ENCODE measurements at regions not wholly inside any gene's neighbourhood (a gene's known extent, or its start where the extent isn't known, plus 50 kb on each side); places are given as distances from the start of the nearest gene placed in this dataset.
"Not testable (repeated sequence)": the region's sequence is repeated elsewhere in the genome, so short reads cannot be mapped to it uniquely, and the experiment has no call there.

DNA sequence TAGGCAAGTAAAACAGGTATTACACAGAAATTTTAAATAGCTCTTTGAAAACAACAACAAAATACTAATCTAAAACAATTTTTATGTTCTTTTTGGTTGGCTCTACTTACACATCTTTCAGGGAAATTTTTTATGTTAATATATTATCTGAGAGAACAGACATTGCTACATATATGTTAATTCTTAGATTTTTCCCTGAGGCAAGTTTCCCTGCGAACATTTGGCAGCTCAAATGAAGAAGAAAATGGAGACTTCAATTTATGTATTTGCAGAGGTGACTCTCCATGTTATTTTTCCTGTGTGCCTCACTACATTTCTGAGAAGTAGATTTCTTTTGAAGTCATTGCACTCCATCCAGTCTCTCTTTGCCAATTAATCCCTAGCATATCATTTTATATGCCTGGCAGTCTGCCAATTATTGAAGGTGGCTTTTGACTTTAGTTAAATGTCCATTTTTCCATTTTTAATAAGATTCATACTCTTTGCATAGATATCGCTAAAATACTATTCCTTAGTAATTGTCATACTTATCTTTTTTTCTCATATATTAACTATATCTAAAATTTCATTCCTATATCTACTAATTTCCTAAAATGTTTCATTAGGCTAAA is 908.2 kb upstream of the CDH10 start:
- TF ChIP-seq, protein P1, sequence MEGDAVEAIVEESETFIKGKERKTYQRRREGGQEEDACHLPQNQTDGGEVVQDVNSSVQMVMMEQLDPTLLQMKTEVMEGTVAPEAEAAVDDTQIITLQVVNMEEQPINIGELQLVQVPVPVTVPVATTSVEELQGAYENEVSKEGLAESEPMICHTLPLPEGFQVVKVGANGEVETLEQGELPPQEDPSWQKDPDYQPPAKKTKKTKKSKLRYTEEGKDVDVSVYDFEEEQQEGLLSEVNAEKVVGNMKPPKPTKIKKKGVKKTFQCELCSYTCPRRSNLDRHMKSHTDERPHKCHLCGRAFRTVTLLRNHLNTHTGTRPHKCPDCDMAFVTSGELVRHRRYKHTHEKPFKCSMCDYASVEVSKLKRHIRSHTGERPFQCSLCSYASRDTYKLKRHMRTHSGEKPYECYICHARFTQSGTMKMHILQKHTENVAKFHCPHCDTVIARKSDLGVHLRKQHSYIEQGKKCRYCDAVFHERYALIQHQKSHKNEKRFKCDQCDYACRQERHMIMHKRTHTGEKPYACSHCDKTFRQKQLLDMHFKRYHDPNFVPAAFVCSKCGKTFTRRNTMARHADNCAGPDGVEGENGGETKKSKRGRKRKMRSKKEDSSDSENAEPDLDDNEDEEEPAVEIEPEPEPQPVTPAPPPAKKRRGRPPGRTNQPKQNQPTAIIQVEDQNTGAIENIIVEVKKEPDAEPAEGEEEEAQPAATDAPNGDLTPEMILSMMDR (IDR thresholded peaks at IDR 0.05; ENCODE audit: borderline replicate concordance, insufficient read depth, low read depth, low read length): no peak
- no peak overlapping the region for H3K4me3 ChIP-seq (ENCODE audit: low read depth, low read length)

DNA sequence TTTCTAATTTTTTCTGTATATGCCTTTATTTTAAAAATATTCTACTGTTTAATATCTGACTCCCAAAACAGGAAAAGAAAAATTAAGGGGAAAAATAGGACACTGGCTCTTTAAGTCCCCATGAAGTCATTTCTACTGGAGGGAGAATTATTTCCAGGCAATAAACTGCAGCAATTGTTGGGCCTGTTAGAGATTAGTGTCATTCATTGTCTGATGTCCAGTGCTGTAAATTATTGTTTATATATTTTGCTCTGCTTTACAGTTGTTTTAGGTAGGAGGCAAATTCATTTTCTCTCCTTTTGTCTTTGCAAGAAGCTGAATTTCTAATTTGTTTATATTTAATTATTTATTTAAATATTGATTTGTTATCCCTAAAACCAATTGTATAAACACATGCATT is 906.0 kb upstream of the CDH10 start:
- no peak overlapping the region for H3K4me3 ChIP-seq (ENCODE audit: low read depth, low read length)
- TF ChIP-seq, protein P1 (IDR thresholded peaks at IDR 0.05; ENCODE audit: borderline replicate concordance, insufficient read depth, low read depth, low read length): no peak

DNA sequence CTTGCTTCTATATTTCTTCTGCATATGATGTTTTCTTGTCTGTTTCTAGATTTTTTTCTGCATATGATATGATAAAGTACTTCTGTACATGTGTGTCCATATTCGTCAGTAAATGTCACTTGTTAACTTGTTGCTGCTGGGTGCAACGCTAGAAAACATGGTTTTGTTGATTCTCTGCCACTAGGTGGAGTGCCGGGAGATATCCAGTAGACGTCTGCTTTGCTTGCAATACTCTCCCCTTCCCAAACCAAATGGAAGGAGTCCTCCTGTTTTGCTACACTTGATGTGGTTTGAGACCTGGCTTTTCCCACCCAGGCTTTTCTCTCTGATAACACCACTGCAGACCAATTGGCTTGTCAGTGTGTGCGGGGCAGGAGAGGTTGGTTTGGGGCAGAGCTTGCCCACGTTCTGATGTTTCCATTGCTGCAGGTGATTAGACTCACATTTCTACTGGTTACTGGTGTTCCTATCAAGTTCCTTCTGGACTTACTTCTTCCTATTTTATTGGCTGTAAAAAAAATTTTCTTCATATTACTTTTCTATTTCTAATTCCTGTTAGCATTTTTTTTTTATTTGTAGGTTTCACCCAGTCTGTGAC is 900.0 kb upstream of the CDH10 start:
- H3K4me3 ChIP-seq (ENCODE audit: low read depth, low read length): no peak overlapping the region
- TF ChIP-seq, protein P1 (IDR thresholded peaks at IDR 0.05; ENCODE audit: borderline replicate concordance, insufficient read depth, low read depth, low read length): peak; percentile 29; the same call in 1 of the 2 replicates

DNA sequence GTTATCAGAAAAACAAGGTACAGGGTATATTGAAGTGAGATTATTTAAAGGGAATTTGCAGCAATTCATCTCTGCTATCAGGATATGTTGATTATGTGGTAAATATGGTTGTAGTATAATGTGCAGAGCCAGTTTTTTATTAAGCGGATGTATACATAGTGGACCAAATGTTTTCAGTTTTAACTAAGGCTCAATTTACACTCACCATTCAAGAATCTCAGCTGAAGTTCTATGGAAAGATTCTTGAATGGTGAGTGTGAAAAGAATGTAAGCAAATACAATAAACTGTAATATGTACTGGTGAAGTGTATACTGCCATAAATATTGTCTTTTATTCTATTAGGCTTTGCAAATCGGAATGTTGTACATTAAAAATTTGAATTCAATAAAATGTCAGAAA is 895.9 kb upstream of the CDH10 start:
- TF ChIP-seq, protein P1 (IDR thresholded peaks at IDR 0.05; ENCODE audit: borderline replicate concordance, insufficient read depth, low read depth, low read length): no peak
- no peak overlapping the region for H3K4me3 ChIP-seq (ENCODE audit: low read depth, low read length)

DNA sequence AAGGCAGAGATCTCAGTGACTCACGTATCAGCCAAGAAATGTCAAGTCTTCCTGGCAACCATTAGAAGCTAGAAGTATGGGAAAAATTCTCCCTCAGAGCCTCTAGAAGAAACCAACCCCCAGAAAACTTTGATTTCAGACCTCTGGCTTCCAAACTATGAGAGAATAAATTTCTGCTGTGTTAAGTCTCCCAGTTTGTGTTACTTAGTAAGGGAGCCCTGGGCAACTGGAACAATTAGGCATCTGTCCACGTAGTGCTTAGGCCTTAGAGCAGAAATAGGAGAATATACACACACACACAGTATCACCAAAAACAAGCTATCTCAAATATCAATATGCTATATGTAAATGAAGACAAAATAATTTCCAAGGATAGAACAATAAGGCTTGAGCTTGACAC is 894.8 kb upstream of the CDH10 start:
- no peak overlapping the region for H3K4me3 ChIP-seq (ENCODE audit: low read depth, low read length)
- TF ChIP-seq, protein P1 (IDR thresholded peaks at IDR 0.05; ENCODE audit: borderline replicate concordance, insufficient read depth, low read depth, low read length): no peak

DNA sequence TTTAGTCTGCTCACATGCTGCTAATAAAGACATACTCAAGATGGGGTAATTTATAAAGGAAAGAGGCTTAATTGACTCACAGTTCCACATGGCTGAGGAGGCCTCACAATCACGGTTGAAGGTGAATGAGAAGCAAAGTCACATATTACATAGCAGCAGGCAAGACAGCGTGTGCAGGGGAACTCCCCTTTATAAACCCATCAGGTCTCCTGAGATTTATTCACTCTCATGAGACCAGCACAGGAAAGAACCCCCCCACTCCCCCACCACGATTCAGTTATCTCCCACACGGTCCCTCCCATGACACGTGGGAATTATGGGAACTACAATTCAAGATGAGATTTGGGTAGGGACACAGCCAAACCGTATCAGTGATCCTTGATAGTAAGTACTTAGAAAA is 891.7 kb upstream of the CDH10 start:
- H3K4me3 ChIP-seq (ENCODE audit: low read depth, low read length): not testable (repeated sequence)

DNA sequence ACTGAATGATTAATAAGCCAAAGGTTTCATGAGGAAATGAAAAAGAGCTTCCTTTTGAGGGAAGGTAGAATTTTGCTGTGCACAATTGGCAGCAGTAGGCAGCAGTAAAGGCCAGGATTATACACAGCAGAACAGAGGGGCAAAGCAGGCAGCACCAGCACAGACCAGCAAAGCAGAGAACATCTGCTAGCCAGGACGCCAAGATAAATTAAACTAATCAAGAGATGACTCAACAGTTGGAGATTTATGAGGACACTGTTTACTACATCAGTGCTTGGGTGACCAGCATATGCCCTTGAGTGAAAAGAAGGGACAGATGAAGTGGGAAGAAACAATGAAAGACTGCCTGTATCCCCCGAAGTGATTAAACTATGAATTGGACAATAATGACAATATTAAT is 871.4 kb upstream of the CDH10 start:
- no peak overlapping the region for H3K4me3 ChIP-seq (ENCODE audit: low read depth, low read length)
- TF ChIP-seq, protein P1 (IDR thresholded peaks at IDR 0.05; ENCODE audit: borderline replicate concordance, insufficient read depth, low read depth, low read length): no peak

All from GM12875 (cell line).